ENCODE measurements at regions not wholly inside any gene's neighbourhood (a gene's known extent, or its start where the extent isn't known, plus 50 kb on each side); places are given as distances from the start of the nearest gene placed in this dataset.

DNA sequence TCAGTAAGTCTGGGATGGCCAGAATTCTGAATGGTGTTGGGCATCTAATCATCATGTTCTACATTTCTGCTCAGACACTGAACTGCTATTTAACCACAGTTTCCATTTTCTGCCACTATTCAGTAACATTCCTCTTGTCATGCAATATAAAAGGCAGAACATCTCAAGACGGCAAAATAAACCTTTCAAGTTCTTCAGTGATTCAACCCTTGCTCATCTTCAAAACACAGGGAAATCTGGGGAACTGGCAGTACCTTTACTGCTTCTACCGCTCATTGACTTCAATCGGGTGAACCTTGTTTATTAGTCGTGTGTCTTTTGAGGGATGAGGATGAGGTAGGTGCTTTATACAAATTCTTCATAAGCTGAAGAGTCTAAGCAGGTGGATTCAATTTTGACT is 184.7 kb upstream of the ANK3 start:
- Mint-ChIP-seq H3K36me3 (peaks cover 10% of the 10 kb centered on the region), H3K27ac (peak overlapping the region; percentile 79), H3K9me3 (no peaks in the 10 kb centered on the region), H3K4me1 (peaks cover 30% of the 10 kb centered on the region), H3K4me3 (peak overlapping the region; percentile 79)
- no peak for DNase-seq (ENCODE audit: low spot score in 2 of 2)
- ATAC-seq, result no peak

DNA sequence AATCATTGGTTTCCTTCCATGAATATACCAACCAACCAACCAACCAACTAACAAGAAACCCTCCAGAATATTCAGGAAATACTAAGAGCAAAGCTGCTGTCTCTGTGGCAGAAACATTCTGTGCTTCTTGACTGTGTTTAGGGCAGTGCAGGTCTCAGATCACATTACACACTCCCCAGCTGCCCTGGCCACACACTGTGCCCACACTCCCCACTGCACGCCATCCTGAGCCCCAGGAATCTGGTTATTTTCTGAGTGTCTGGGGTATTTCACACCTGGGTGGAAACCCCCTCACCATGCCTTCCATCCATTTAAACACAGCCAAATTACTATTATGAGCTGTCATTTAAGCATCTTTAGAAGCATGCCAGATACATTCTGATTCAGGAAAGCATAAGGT is 183.7 kb upstream of the ANK3 start:
- ATAC-seq (peak; percentile 94), DNase-seq (ENCODE audit: low spot score in 2 of 2) (peak; percentile 41 to 86)
- peaks cover 10% of the 10 kb centered on the region for H3K36me3 Mint-ChIP-seq
- H3K9me3 Mint-ChIP-seq, result no peaks in the 10 kb centered on the region
- H3K4me3 Mint-ChIP-seq, result peak overlapping the region; percentile 79
- peak overlapping the region; percentile 79 for H3K27ac Mint-ChIP-seq
- H3K4me1 Mint-ChIP-seq, result peaks cover 30% of the 10 kb centered on the region

DNA sequence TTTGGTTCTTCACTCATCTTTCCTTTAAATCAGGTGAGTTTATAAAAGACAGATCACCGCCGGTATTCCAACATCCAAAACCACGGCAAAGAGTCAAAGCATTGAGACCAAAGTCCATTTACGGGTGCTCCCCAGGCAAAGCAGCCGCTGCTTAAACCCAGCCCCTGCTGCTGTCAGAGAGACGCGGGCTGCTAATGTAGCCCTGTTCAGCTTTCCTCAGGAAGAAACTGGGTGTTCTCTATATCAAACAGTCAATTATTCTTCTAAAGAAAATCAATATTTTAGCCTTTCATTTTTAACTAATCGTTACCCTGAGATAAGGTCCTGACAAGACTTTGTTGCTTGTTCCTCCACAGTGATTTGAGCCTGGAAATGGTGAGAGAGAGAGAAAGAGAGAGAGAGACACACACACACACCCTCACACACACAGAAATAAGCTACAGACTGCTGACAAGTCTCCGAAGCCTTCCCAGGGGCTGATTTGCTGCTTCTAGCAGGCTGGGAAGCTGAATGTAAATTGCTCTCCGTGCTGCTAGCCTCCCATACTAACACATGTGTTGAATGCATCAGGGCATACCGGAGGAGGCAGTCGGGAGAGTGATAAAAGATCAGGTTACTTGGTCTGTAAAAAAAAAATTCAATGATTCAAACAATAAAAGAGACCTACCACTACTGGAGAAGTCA is 183.0 kb upstream of the ANK3 start:
- ATAC-seq, result peak; percentile 60
- Mint-ChIP-seq H3K4me1 (peaks cover 30% of the 10 kb centered on the region), H3K4me3 (peak overlapping the region; percentile 79), H3K27ac (peak overlapping the region; percentile 79), H3K36me3 (peaks cover 11% of the 10 kb centered on the region), H3K9me3 (no peaks in the 10 kb centered on the region)
- DNase-seq (ENCODE audit: low spot score in 2 of 2), result peak in 1 of 2 donors; percentile 73

DNA sequence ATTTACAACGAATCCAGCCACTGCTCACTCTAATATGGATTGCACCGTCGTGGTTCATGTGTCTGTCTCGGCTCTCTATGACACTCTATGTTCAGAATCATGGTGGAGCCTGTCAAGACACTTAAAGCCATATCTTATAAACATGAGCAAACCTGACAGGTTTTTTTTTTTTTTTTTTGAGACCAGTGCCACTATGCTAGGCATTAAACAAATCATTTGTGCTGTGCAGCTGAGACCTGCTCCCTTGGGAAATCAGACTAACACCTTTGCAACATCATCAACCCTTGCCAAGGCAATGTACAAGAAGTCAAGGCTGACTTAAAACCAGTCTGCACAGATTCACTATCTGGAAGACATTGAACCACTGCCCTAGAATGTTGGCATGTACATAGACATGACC is 181.2 kb upstream of the ANK3 start:
- H3K4me3 Mint-ChIP-seq, result peak overlapping the region; percentile 79
- H3K9me3 Mint-ChIP-seq, result no peaks in the 10 kb centered on the region
- ATAC-seq (no peak), DNase-seq (ENCODE audit: low spot score in 2 of 2) (no peak)
- peak overlapping the region; percentile 38 for H3K27ac Mint-ChIP-seq
- H3K4me1 Mint-ChIP-seq, result peaks cover 35% of the 10 kb centered on the region
- H3K36me3 Mint-ChIP-seq, result peaks cover 14% of the 10 kb centered on the region

DNA sequence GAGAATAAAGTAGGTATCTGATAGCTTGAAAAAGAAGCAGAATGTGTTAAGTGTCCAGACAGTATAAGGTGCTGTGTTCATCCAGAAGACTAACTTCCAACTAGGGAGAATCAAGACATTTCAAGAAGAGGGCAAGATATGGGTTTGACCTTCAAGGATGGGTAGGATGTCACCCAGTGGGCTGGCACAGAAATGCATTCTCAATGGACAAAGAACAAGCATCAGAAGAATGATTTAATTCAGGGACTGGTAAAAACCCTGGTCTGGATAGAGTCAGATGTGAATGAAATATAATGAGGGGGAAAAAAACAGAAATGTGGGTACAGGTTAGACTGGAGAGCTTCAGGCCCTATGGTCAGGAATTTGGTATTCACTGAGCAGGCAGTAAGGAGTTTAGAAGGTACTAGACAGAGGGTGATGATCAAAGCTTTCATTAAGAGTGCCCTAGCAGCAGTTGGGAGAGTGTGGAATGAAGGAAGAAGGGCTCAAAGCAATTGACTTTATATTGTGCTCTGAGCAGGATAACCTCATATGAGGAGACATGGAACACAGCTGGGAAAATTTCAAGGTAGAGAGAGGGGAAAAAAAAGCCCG is 180.7 kb upstream of the ANK3 start:
- peak overlapping the region; percentile 38 for H3K27ac Mint-ChIP-seq
- H3K4me3 Mint-ChIP-seq, result peak overlapping the region; percentile 79
- peaks cover 4% of the 10 kb centered on the region for H3K9me3 Mint-ChIP-seq
- no peak for DNase-seq (ENCODE audit: low spot score in 2 of 2)
- peaks cover 14% of the 10 kb centered on the region for H3K36me3 Mint-ChIP-seq
- ATAC-seq, result no peak
- peaks cover 40% of the 10 kb centered on the region for H3K4me1 Mint-ChIP-seq

DNA sequence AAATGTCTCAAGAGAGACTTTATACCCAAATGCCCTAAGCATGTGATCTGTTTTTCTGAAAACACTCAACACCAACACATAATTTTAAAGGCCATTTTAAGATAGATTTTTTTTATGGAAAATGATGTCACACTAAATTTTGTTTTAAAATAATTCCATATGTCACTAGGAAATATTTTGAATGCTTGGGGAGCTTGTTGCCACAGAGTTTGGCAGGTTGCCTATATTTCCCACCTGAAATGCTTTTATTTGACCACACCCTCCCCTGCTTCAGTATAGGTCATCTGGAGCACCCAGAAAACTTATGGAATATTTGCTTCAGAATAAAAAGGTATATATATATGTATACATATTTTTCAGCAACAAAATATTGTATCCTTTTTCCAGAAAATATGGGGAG is 180.0 kb upstream of the ANK3 start:
- Mint-ChIP-seq H3K4me1 (peaks cover 44% of the 10 kb centered on the region), H3K36me3 (peaks cover 14% of the 10 kb centered on the region), H3K4me3 (peak overlapping the region; percentile 79), H3K27ac (no peak overlapping the region), H3K9me3 (peaks cover 4% of the 10 kb centered on the region)
- ATAC-seq (no peak), DNase-seq (ENCODE audit: low spot score in 2 of 2) (no peak)

DNA sequence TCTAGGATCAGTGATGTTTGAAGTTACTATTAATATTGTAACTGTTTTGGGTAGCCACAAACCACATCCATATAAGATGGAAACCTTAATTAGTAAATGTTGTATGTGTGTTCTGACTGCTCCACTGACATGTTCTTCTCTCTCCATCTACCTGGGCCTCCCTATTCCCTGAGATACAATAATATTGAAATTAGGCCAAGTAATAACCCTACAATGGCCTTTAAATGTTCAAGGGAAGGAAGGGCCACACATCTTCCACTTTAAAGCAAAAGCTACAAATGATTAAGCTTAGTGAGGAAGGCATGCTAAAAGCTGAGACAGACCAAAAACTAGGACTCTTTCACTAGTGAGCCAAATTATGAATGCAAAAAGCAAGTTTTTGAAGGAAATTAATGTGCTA is 176.4 kb upstream of the ANK3 start:
- ATAC-seq (peak; percentile 88), DNase-seq (ENCODE audit: low spot score in 2 of 2) (no peak)
- Mint-ChIP-seq H3K27ac (peak overlapping the region; percentile 56), H3K4me3 (peak overlapping the region; percentile 41), H3K36me3 (peaks cover 4% of the 10 kb centered on the region), H3K4me1 (peaks cover 28% of the 10 kb centered on the region), H3K9me3 (peaks cover 4% of the 10 kb centered on the region)

DNA sequence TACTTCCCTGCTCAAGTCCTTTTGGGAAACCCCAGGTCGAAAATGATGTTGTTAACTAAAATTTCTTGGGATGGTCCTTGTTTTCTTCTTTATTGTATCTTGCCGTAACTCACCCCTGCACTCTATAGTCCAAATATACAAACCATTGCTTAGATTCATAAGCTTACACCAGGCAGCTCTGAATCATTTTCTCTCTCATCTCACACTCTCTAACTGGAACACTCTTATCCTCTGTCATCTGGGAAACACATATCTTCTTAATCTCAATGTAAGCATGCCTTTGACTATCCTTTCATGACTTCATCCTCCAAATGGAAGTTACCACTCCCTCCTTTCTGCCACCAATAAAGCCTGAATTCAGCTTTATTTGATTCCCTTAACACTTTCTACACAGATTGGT is 175.8 kb upstream of the ANK3 start:
- peak; percentile 64 for ATAC-seq
- H3K36me3 Mint-ChIP-seq, result peaks cover 4% of the 10 kb centered on the region
- H3K4me1 Mint-ChIP-seq, result peaks cover 24% of the 10 kb centered on the region
- no peak overlapping the region for H3K27ac Mint-ChIP-seq
- DNase-seq (ENCODE audit: low spot score in 2 of 2), result no peak
- H3K9me3 Mint-ChIP-seq, result peaks cover 4% of the 10 kb centered on the region
- H3K4me3 Mint-ChIP-seq, result no peak overlapping the region

DNA sequence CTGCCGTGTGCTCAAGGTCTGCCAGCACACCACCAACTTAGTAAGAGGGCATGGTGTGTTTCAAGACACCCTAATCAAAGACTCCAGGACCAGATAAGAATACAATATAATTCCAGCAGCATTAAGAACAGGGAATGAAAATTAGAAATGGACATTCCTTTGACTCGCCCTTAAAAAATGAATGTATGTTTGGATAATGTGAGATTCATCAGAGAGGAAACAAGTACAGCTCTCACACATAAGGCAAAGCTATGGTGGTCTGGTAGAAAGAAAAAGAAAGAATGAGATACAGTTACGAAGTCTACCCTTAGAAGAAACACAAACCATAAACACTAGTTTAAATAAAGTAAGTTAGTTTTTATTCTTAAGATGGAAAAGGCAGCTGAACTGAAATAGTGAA is 174.8 kb upstream of the ANK3 start:
- Mint-ChIP-seq H3K36me3 (peaks cover 4% of the 10 kb centered on the region), H3K4me3 (no peak overlapping the region), H3K4me1 (peaks cover 20% of the 10 kb centered on the region), H3K27ac (no peak overlapping the region), H3K9me3 (peaks cover 4% of the 10 kb centered on the region)
- ATAC-seq, result no peak
- DNase-seq (ENCODE audit: low spot score in 2 of 2), result no peak

DNA sequence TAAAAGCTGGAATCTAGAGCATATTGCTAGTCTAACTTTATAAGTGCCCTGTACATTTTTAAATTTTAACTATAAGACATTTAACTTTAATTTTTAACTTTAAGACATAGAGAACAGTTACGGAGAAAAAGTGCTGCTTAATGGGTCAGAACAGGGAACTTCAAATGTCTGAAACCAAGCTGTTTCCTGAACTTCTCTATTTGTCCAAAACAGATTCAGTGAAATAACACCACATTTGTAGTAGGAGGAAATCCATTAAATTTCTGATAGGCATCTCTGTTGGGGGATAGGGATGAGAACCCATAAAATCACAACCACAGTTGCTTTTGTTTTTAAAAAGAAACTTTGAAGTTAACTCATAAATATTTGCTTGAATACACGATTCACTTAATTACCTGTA is 170.8 kb upstream of the ANK3 start:
- ATAC-seq (no peak), DNase-seq (ENCODE audit: low spot score in 2 of 2) (no peak)
- Mint-ChIP-seq H3K36me3 (no peaks in the 10 kb centered on the region), H3K9me3 (peaks cover under 1% of the 10 kb centered on the region), H3K27ac (no peak overlapping the region), H3K4me1 (peaks cover 5% of the 10 kb centered on the region), H3K4me3 (no peak overlapping the region)

DNA sequence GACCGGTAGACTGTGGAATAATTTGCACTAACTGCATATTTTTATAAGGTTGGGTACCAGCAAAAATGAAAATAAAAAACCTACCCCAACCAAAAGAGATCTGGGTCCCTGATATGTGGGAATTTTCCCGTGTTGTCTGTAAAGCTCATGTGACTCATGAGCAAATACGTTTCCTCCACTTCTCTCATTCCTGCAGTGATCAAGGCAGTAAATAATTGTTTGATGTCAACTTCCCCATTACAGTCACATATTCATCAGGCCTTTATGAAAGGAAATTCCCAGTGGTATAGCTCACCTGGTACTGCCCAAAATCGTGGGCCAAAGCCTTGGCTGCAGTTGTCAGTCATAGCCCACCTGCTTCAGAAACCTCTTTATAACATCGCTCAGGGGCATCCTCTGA is 166.0 kb upstream of the ANK3 start:
- H3K36me3 Mint-ChIP-seq, result no peaks in the 10 kb centered on the region
- H3K4me3 Mint-ChIP-seq, result no peak overlapping the region
- ATAC-seq, result no peak
- no peaks in the 10 kb centered on the region for H3K4me1 Mint-ChIP-seq
- no peak for DNase-seq (ENCODE audit: low spot score in 2 of 2)
- H3K9me3 Mint-ChIP-seq, result peaks cover 3% of the 10 kb centered on the region
- H3K27ac Mint-ChIP-seq, result no peak overlapping the region

DNA sequence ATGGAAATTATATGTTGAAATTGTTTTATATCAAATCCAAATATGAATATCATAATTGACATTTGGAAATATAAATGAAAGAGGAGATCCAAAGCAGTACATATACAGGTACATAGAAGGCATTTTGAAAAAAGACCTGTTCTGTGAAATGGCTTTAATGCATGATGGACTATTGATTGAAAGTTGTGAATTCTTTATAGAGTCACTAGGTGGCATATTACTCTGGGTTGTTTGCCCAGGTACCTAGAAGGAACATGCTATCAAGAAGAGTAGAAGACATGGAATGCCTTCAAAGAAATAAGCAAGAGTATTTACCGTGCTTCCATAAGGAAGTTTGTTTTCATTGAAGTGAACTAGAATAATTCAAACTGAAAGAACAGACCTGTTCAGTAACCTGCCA is 160.0 kb upstream of the ANK3 start:
- Mint-ChIP-seq H3K4me1 (no peaks in the 10 kb centered on the region), H3K27ac (no peak overlapping the region), H3K9me3 (peaks cover 3% of the 10 kb centered on the region), H3K36me3 (no peaks in the 10 kb centered on the region), H3K4me3 (no peak overlapping the region)
- no peak for DNase-seq (ENCODE audit: low spot score in 2 of 2)
- no peak for ATAC-seq

DNA sequence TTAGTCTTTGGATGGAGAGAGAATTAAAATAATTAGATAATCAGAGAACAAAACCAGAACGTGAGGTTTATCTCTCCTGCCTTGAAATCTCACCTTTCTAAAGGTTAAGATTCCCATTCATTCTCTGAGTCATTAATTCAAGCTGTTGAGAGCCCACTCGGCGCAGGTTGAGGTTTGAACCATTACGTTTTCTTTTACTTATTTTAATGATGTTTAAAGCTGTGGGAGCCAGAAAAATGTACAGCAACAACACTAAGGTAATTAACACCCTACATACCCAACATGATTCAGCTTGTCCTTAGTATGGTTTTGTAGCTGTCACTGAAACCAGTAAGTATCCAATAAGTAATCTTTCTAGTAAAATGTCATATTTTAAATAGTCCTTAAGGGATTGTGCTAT is 153.0 kb upstream of the ANK3 start:
- Mint-ChIP-seq H3K36me3 (no peaks in the 10 kb centered on the region), H3K9me3 (no peaks in the 10 kb centered on the region), H3K4me1 (peaks cover 24% of the 10 kb centered on the region), H3K27ac (peak overlapping the region; percentile 23), H3K4me3 (no peak overlapping the region)
- ATAC-seq (no peak), DNase-seq (ENCODE audit: low spot score in 2 of 2) (no peak)

DNA sequence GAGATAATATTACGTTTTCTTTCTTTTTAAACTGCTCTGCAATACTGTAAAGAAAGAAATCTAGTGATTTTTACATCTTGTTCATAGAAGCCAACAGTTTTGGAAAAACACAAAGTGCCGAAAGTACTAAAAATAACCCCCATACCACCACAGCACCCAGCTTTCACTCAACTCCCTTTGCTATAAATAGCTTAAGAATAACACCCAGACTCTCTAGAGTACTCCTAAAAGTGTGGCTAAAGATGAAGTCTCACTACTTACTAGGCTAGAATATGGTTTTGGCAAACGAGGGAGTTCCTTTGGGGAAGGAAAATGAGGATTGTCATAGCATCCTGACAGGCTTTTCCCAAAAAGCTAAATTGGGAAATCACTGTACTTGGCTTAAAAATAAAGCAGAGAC is 151.8 kb upstream of the ANK3 start:
- peaks cover 28% of the 10 kb centered on the region for H3K4me1 Mint-ChIP-seq
- ATAC-seq (no peak), DNase-seq (ENCODE audit: low spot score in 2 of 2) (no peak)
- no peak overlapping the region for H3K4me3 Mint-ChIP-seq
- H3K36me3 Mint-ChIP-seq, result no peaks in the 10 kb centered on the region
- no peak overlapping the region for H3K27ac Mint-ChIP-seq
- H3K9me3 Mint-ChIP-seq, result no peaks in the 10 kb centered on the region

DNA sequence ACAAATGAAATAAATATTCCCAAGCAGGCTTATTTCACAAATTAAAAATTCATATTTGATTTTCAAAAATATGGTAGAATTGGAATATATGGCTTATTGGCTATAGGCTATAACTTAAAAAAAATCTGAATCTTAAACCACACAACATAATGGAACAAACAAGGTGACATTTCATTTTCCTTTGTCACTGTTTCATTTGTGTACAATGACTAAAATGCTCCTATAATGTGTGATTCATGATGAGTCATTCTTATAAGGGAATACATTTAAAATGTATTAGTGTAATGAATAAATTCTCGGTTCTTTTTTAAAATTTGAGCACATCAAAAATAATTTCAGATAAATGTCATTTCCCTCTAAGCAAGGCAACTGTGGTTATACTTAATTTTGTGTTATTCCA is 148.0 kb upstream of the ANK3 start:
- H3K36me3 Mint-ChIP-seq, result no peaks in the 10 kb centered on the region
- no peaks in the 10 kb centered on the region for H3K9me3 Mint-ChIP-seq
- peak overlapping the region; percentile 22 for H3K27ac Mint-ChIP-seq
- no peak overlapping the region for H3K4me3 Mint-ChIP-seq
- peaks cover 31% of the 10 kb centered on the region for H3K4me1 Mint-ChIP-seq
- DNase-seq (ENCODE audit: low spot score in 2 of 2) (no peak), ATAC-seq (peak; percentile 70)

DNA sequence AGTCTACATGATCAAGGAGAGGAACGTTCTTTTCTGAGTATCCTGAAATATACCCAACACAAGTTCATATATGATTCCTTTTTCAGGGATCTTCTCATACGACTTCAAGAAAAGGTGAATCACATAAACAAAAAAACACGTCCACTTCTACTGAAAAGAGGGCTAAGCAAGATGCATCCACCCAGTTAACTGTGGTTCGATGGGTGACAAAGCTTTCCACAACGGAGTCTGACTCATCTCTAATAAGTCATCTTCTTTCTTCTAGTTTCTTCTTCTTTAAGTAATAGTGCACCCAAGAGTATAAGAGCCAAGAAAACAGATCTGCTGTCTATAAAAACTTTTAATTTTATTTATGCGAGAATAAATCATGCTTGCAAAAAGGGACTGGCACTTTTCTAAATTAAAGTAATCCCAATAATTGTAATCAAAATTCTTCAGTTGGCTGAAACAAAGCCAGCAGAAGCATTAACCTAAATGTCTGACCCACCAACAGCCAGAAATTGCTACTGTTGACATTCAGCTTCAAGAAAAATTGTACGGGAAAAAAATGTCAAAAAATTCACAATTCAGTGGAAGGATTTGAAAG is 146.9 kb upstream of the ANK3 start:
- DNase-seq (ENCODE audit: low spot score in 2 of 2) (no peak), ATAC-seq (peak; percentile 92)
- H3K4me3 Mint-ChIP-seq, result peak overlapping the region; percentile 11
- H3K9me3 Mint-ChIP-seq, result no peaks in the 10 kb centered on the region
- H3K36me3 Mint-ChIP-seq, result no peaks in the 10 kb centered on the region
- H3K27ac Mint-ChIP-seq, result peak overlapping the region; percentile 7
- H3K4me1 Mint-ChIP-seq, result peaks cover 31% of the 10 kb centered on the region

Measured in stimulated activated effector memory CD8-positive, alpha-beta T cell treated with anti-CD3 and anti-CD28 coated beads, Interleukin-12 subunit alpha, Interleukin-12 subunit beta, amount 100 ng/mL, for 72 hours (primary cell).